CD14-positive monocyte (primary cell): ENCODE measurements at regions not wholly inside any gene's neighbourhood (a gene's known extent, or its start where the extent isn't known, plus 50 kb on each side); places are given as distances from the start of the nearest gene placed in this dataset.

Experiments
- DNase-seq, 3 donors: peaks; one replicate each; pipeline ENCODE4 v3.0.0-alpha.2; 2011 to 2022
- H2AFZ ChIP-seq: 2 replicates; pipeline ENCODE4 v1.6.0; 2012; ENCODE audit warnings: mild to moderate bottlenecking, low read depth, low read length, inconsistent platforms; ENCODE audit not compliant: insufficient read depth, poor library complexity, severe bottlenecking
- H3K27ac ChIP-seq, 2 donors: 1 replicate in 1 of 2; 2 replicates in 1 of 2; pipeline ENCODE4 v1.5.1; 2012 to 2013; ENCODE audit warnings: low read length in 2 of 2, control low read depth in 1 of 2, inconsistent platforms in 1 of 2, low read depth in 1 of 2, mild to moderate bottlenecking in 1 of 2
- H3K27me3 ChIP-seq, 2 donors: one replicate each; pipeline versions ENCODE4 v1.6.0 to v1.6.1; 2011 to 2013; ENCODE audit warnings: low read length in 2 of 2; ENCODE audit not compliant: control insufficient read depth in 2 of 2, insufficient read depth in 2 of 2
- H3K36me3 ChIP-seq, 2 donors: replicated peaks in 1 of 2; 1 replicate in 1 of 2; 2 replicates in 1 of 2; pipeline versions ENCODE4 v1.5.1 to v1.6.1; 2012 to 2013; ENCODE audit warnings: low read length in 2 of 2, control low read depth in 1 of 2, inconsistent platforms in 1 of 2, mild to moderate bottlenecking in 1 of 2; ENCODE audit not compliant: insufficient read depth in 2 of 2, control insufficient read depth in 1 of 2
- H3K4me1 ChIP-seq, 2 donors: 1 replicate in 1 of 2; 2 replicates in 1 of 2; pipeline versions ENCODE4 v1.5.1 to v1.6.1; 2012 to 2013; ENCODE audit warnings: low read length in 2 of 2, control low read depth in 1 of 2, inconsistent platforms in 1 of 2, mild to moderate bottlenecking in 1 of 2, moderate library complexity in 1 of 2; ENCODE audit not compliant: insufficient read depth in 2 of 2, control insufficient read depth in 1 of 2
- H3K4me2 ChIP-seq: replicated peaks from 2 replicates; pipeline ENCODE3; 2012; ENCODE audit warnings: low read length, moderate library complexity, mild to moderate bottlenecking; ENCODE audit not compliant: poor library complexity, severe bottlenecking; ENCODE audit errors: extremely low read depth
- H3K4me3 ChIP-seq, 3 experiments: fragments of 200-600 bp in 1 of 3; sonication (generic) in 1 of 3; replicated peaks in 1 of 3; 1 replicate in 2 of 3; 2 replicates in 1 of 3; pipeline ENCODE4 v1.5.1; 2011 to 2013; ENCODE audit warnings: low read length in 3 of 3, mild to moderate bottlenecking in 3 of 3, control low read depth in 2 of 3, low read depth in 2 of 3, inconsistent platforms in 1 of 3, moderate library complexity in 1 of 3
- H3K79me2 ChIP-seq: 2 replicates; pipeline ENCODE4 v1.6.0; 2012; ENCODE audit warnings: mild to moderate bottlenecking, control low read depth, inconsistent platforms, low read length, moderate library complexity; ENCODE audit not compliant: insufficient read depth
- H3K9ac ChIP-seq: 2 replicates; pipeline ENCODE4 v1.6.0; 2017; ENCODE audit warnings: low read length, mild to moderate bottlenecking; ENCODE audit not compliant: insufficient read depth, poor library complexity, severe bottlenecking
- H3K9me3 ChIP-seq, 2 donors: replicated peaks in 1 of 2; 1 replicate in 1 of 2; 2 replicates in 1 of 2; pipeline versions ENCODE4 v1.5.1 to v1.6.1; 2012 to 2013; ENCODE audit warnings: low read length in 2 of 2, control low read depth in 1 of 2; ENCODE audit not compliant: control insufficient read depth in 1 of 2, insufficient read depth in 1 of 2
- H4K20me1 ChIP-seq: 2 replicates; pipeline ENCODE4 v1.6.0; 2012; ENCODE audit warnings: mild to moderate bottlenecking, low read length, control low read depth, moderate library complexity; ENCODE audit not compliant: insufficient read depth
- H3K27ac Mint-ChIP-seq, 7 donors: one replicate each; pipeline ENCODE4 v1.8.0; 2020; ENCODE audit warnings: mild to moderate bottlenecking in 7 of 7, mixed read lengths in 7 of 7, moderate library complexity in 6 of 7, inconsistent platforms in 2 of 7
- H3K27me3 Mint-ChIP-seq, 3 donors: one replicate each; pipeline ENCODE4 v1.8.0; 2021 to 2022; ENCODE audit warnings: low read depth in 3 of 3, mild to moderate bottlenecking in 3 of 3, mixed read lengths in 3 of 3, moderate library complexity in 3 of 3, inconsistent platforms in 1 of 3
- H3K36me3 Mint-ChIP-seq, 2 donors: one replicate each; pipeline ENCODE4 v1.8.0; 2020; ENCODE audit warnings: mixed read lengths in 2 of 2, inconsistent platforms in 1 of 2, mild to moderate bottlenecking in 1 of 2
- H3K4me1 Mint-ChIP-seq: one replicate; pipeline ENCODE4 v1.8.0; 2020; ENCODE audit warnings: mild to moderate bottlenecking, mixed read lengths
- H3K4me3 Mint-ChIP-seq, 2 donors: one replicate each; pipeline ENCODE4 v1.8.0; 2020; ENCODE audit warnings: mild to moderate bottlenecking in 2 of 2, mixed read lengths in 2 of 2, moderate library complexity in 1 of 2
- H3K9me3 Mint-ChIP-seq, 7 donors: one replicate each; pipeline ENCODE4 v1.8.0; 2020 to 2022; ENCODE audit warnings: mixed read lengths in 7 of 7, mild to moderate bottlenecking in 6 of 7, moderate library complexity in 6 of 7, inconsistent platforms in 2 of 7
- WGBS: methylation state at CpG from one replicate; pipeline ENCODE4 v1.1.5; 2013; ENCODE audit warnings: missing lambda C conversion rate; ENCODE audit not compliant: insufficient coverage; 5-methylcytosine and 5-hydroxymethylcytosine counted together
- intact Hi-C, 2 donors: fragments of 100-400 bp; cut with micrococcal nuclease; formaldehyde crosslinking; loops; one replicate each; pipeline versions ENCODE4 v1.15.0 to v1.15.1; 2023
- TF ChIP-seq, protein P1 (sequence below): fragments of 200-600 bp; IDR thresholded peaks from one replicate; pipeline ENCODE4 v1.8.0; 2022; ENCODE audit warnings: antibody characterized with exemption, mild to moderate bottlenecking

DNA sequence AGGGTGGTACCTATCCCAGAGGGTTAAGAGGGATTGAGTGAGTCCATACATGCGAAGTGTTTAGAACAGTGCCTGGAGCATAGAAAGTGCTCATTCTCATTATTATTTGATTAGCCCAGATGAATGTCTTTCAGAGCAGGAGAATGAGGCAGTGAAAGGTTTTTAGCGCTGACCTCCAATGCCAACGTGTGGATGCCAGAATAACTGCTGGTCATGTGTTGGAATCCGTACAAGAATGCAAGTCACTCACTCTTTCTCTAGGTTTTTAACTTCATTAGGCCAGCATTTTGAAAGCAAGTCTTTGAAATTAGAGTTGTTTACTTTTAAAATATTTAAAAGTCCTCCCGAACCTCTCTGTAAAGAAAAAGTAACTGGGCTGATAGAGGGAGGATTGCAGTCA, 374.2 kb downstream of the EN1 start:
- Mint-ChIP-seq H3K27me3 (peaks cover 9 to 13% (median 10%) of the 10 kb centered on the region in 3 donors), H3K36me3 (no peaks in the 10 kb centered on the region), H3K27ac (no peak overlapping the region), H3K4me1 (no peaks in the 10 kb centered on the region), H3K9me3 (no peaks in the 10 kb centered on the region), H3K4me3 (no peak overlapping the region)
- peaks cover 0 to 4% of the 10 kb centered on the region in 2 donors for H3K27me3 ChIP-seq
- no peaks in the 10 kb centered on the region for H3K79me2 ChIP-seq
- H2AFZ ChIP-seq = no peak overlapping the region
- DNase-seq = no peak
- intact Hi-C loops = no loop called here
- no peaks in the 10 kb centered on the region for H3K4me1 ChIP-seq
- no peak overlapping the region for H3K27ac ChIP-seq
- H3K9ac ChIP-seq = no peak overlapping the region
- TF ChIP-seq, protein P1, sequence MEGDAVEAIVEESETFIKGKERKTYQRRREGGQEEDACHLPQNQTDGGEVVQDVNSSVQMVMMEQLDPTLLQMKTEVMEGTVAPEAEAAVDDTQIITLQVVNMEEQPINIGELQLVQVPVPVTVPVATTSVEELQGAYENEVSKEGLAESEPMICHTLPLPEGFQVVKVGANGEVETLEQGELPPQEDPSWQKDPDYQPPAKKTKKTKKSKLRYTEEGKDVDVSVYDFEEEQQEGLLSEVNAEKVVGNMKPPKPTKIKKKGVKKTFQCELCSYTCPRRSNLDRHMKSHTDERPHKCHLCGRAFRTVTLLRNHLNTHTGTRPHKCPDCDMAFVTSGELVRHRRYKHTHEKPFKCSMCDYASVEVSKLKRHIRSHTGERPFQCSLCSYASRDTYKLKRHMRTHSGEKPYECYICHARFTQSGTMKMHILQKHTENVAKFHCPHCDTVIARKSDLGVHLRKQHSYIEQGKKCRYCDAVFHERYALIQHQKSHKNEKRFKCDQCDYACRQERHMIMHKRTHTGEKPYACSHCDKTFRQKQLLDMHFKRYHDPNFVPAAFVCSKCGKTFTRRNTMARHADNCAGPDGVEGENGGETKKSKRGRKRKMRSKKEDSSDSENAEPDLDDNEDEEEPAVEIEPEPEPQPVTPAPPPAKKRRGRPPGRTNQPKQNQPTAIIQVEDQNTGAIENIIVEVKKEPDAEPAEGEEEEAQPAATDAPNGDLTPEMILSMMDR = no peak
- 80% methylated on average over 1 of the region's 5 CpGs for WGBS
- H3K4me2 ChIP-seq = no peak overlapping the region
- no peaks in the 10 kb centered on the region for H4K20me1 ChIP-seq
- H3K9me3 ChIP-seq = no peaks in the 10 kb centered on the region
- no peaks in the 10 kb centered on the region for H3K36me3 ChIP-seq
- H3K4me3 ChIP-seq = no peak overlapping the region

DNA sequence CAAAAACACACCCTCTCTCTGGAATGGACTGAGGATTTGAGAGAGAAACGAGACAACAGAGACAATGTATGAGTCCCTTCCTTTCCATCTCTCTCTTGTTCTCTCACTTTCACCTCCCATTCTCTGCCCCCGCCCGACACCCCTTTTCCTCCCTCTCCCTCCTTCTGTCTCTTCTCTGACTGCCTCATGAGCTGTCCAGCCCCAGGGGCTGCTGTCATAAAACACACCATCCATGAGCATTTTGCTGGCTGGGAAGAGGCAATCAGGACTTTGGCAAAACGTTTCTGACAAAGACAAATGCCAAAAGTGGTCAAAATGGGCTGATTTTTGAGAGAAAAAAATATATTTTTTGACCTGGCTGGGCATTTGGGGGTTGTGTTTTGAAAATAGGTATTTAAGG, 377.2 kb downstream of the EN1 start:
- Histone ChIP-seq H4K20me1 (no peaks in the 10 kb centered on the region), H2AFZ (no peak overlapping the region), H3K4me3 (no peak overlapping the region), H3K36me3 (no peaks in the 10 kb centered on the region), H3K9me3 (no peaks in the 10 kb centered on the region), H3K9ac (no peak overlapping the region), H3K4me1 (no peaks in the 10 kb centered on the region), H3K27ac (no peak overlapping the region), H3K4me2 (no peak overlapping the region), H3K79me2 (no peaks in the 10 kb centered on the region), H3K27me3 (peaks cover 0 to 4% of the 10 kb centered on the region in 2 donors)
- peaks cover 7 to 15% (median 10%) of the 10 kb centered on the region in 3 donors for H3K27me3 Mint-ChIP-seq
- WGBS = 67% methylated on average over 3 of the region's 4 CpGs
- no peaks in the 10 kb centered on the region for H3K36me3 Mint-ChIP-seq
- H3K27ac Mint-ChIP-seq = no peak overlapping the region
- TF ChIP-seq, protein P1 = no peak
- no peaks in the 10 kb centered on the region for H3K9me3 Mint-ChIP-seq
- no peak overlapping the region for H3K4me3 Mint-ChIP-seq
- no peaks in the 10 kb centered on the region for H3K4me1 Mint-ChIP-seq
- intact Hi-C loops = no loop called here
- no peak for DNase-seq
